ENCODE measurements at regions not wholly inside any gene's neighbourhood (a gene's known extent, or its start where the extent isn't known, plus 50 kb on each side); places are given as distances from the start of the nearest gene placed in this dataset.
"Not testable (repeated sequence)": the region's sequence is repeated elsewhere in the genome, so short reads cannot be mapped to it uniquely, and the experiment has no call there.

- no peak overlapping the region for H3K4me3 ChIP-seq (ENCODE audit: control insufficient read depth, low read depth, low read length)
- no peak for DNase-seq (ENCODE audit: low read depth)
- TF ChIP-seq, protein P1, sequence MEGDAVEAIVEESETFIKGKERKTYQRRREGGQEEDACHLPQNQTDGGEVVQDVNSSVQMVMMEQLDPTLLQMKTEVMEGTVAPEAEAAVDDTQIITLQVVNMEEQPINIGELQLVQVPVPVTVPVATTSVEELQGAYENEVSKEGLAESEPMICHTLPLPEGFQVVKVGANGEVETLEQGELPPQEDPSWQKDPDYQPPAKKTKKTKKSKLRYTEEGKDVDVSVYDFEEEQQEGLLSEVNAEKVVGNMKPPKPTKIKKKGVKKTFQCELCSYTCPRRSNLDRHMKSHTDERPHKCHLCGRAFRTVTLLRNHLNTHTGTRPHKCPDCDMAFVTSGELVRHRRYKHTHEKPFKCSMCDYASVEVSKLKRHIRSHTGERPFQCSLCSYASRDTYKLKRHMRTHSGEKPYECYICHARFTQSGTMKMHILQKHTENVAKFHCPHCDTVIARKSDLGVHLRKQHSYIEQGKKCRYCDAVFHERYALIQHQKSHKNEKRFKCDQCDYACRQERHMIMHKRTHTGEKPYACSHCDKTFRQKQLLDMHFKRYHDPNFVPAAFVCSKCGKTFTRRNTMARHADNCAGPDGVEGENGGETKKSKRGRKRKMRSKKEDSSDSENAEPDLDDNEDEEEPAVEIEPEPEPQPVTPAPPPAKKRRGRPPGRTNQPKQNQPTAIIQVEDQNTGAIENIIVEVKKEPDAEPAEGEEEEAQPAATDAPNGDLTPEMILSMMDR (IDR thresholded peaks at IDR 0.05; ENCODE audit: control insufficient read depth, insufficient read depth, low read depth, low read length, missing control alignments): no peak
Measured at GRCh38 chr21:21898801-21899200, 900.6 kb downstream of the NCAM2 start.

DNA sequence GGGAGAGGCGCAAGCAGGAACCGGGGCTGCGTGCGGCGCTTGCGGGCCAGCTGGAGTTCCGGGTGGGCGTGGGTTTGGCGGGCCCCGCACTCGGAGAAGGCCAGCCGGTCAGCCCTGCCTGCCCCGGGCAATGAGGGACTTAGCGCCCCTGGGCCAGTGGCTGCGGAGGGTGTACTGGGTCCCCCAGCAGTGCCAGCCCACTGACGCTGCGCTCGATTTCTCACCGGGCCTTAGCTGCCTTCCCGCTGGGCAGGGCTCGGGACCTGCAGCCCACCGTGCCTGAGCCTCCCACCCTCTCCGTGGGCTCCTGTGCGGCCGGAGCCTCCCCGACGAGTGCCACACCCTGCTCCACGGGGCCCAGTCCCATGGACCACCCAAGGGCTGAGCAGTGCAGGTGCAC, 904.2 kb downstream of the NCAM2 start:
- DNase-seq (ENCODE audit: low read depth); H3K4me3 ChIP-seq (ENCODE audit: control insufficient read depth, low read depth, low read length): not testable (repeated sequence)

DNA sequence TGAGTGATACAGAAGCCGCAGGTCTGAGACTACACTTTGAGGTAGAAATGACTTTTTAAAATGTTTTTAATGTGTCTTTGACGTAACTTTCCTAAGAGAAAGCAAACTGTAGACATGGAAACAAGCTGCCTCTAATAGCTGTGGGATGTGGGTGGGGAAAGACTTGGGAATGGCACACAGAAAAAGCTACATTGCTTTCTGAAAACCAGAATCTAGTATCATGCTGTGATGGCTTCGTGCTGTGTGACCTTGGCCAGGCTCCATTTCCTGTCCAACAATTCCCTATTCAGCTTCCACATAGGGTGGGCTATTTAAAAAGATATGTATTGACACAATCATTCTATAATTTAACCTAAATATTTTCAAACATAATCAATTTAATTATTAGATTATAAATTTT, 909.1 kb downstream of the NCAM2 start:
- no peak for DNase-seq (ENCODE audit: low read depth)
- no peak overlapping the region for H3K4me3 ChIP-seq (ENCODE audit: control insufficient read depth, low read depth, low read length)
- TF ChIP-seq, protein P1 (IDR thresholded peaks at IDR 0.05; ENCODE audit: control insufficient read depth, insufficient read depth, low read depth, low read length, missing control alignments): no peak

- no peak for DNase-seq (ENCODE audit: low read depth)
- no peak overlapping the region for H3K4me3 ChIP-seq (ENCODE audit: control insufficient read depth, low read depth, low read length)
- TF ChIP-seq, protein P1 (IDR thresholded peaks at IDR 0.05; ENCODE audit: control insufficient read depth, insufficient read depth, low read depth, low read length, missing control alignments): no peak
Measured at GRCh38 chr21:21915816-21916215, 917.6 kb downstream of the NCAM2 start.

- TF ChIP-seq, protein P1 (IDR thresholded peaks at IDR 0.05; ENCODE audit: control insufficient read depth, insufficient read depth, low read depth, low read length, missing control alignments): peak; percentile 14
- DNase-seq (ENCODE audit: low read depth): no peak
- H3K4me3 ChIP-seq (ENCODE audit: control insufficient read depth, low read depth, low read length): no peak overlapping the region
Measured at GRCh38 chr21:21921410-21922232, 923.4 kb downstream of the NCAM2 start.

- TF ChIP-seq, protein P1 (IDR thresholded peaks at IDR 0.05; ENCODE audit: control insufficient read depth, insufficient read depth, low read depth, low read length, missing control alignments): no peak
- H3K4me3 ChIP-seq (ENCODE audit: control insufficient read depth, low read depth, low read length): no peak overlapping the region
Measured at GRCh38 chr21:21929226-21929625, 931.0 kb downstream of the NCAM2 start.

GRCh38 chr21:21929789-21930188, 931.6 kb downstream of the NCAM2 start:
- no peak for DNase-seq (ENCODE audit: low read depth)
- no peak overlapping the region for H3K4me3 ChIP-seq (ENCODE audit: control insufficient read depth, low read depth, low read length)
- TF ChIP-seq, protein P1 (IDR thresholded peaks at IDR 0.05; ENCODE audit: control insufficient read depth, insufficient read depth, low read depth, low read length, missing control alignments): no peak

More at GRCh38 chr21:21929226-21929625, 931.0 kb downstream of the NCAM2 start:
- DNase-seq (ENCODE audit: low read depth): no peak
